ENCODE measurements at regions not wholly inside any gene's neighbourhood (a gene's known extent, or its start where the extent isn't known, plus 50 kb on each side); places are given as distances from the start of the nearest gene placed in this dataset.

DNA sequence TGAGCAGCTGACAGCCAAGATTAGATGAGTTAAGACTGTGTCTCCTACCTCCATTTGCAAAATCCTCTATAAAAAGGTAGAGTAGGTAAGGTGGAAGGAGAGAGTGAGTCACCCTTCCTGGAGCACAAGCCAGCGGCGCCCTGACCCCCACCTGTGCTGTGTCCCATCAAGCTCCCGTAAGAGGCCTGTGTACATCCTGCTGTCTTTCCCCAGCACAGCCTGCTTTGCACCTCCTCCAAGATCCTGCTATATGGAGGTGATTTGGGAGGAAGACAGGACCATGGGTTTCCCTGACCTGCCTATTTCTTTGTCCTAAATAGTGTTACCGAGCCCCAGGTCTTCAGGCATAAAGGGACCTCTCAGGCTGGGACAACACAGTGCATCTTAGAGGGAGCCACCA, 62.3 kb upstream of the UQCRFS1 start:
- TF ChIP-seq POLR2A (IDR thresholded peaks at IDR 0.05) = no peak
- TF ChIP-seq, protein P1, sequence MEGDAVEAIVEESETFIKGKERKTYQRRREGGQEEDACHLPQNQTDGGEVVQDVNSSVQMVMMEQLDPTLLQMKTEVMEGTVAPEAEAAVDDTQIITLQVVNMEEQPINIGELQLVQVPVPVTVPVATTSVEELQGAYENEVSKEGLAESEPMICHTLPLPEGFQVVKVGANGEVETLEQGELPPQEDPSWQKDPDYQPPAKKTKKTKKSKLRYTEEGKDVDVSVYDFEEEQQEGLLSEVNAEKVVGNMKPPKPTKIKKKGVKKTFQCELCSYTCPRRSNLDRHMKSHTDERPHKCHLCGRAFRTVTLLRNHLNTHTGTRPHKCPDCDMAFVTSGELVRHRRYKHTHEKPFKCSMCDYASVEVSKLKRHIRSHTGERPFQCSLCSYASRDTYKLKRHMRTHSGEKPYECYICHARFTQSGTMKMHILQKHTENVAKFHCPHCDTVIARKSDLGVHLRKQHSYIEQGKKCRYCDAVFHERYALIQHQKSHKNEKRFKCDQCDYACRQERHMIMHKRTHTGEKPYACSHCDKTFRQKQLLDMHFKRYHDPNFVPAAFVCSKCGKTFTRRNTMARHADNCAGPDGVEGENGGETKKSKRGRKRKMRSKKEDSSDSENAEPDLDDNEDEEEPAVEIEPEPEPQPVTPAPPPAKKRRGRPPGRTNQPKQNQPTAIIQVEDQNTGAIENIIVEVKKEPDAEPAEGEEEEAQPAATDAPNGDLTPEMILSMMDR (IDR thresholded peaks at IDR 0.05) = no peak
